ENCODE measurements at regions not wholly inside any gene's neighbourhood (a gene's known extent, or its start where the extent isn't known, plus 50 kb on each side); places are given as distances from the start of the nearest gene placed in this dataset.

GRCh38 chr5:174446988-174447387 lies 277.4 kb upstream of the MSX2 start:
- H3K79me2 ChIP-seq (ENCODE audit: control insufficient read depth, insufficient read depth, low read length), result no peaks in the 10 kb centered on the region
- WGBS (ENCODE audit: insufficient coverage, insufficient replicate concordance, low lambda C conversion rate, missing lambda C conversion rate), result 30% methylated on average over 10 of the region's 10 CpGs
- no peaks in the 10 kb centered on the region for H3K36me3 ChIP-seq (ENCODE audit: control insufficient read depth in 2 of 2, insufficient read depth in 2 of 2, low read length in 1 of 2)
- no peaks in the 10 kb centered on the region for H4K20me1 ChIP-seq (ENCODE audit: control insufficient read depth, insufficient read depth)
- H3K27ac ChIP-seq (ENCODE audit: control insufficient read depth, insufficient read depth), result no peak overlapping the region
- CTCF ChIA-PET, result no interaction called here
- RAD21 ChIA-PET (ENCODE audit: unreplicated experiment), result no interaction called here
- H3K4me1 ChIP-seq (ENCODE audit: control insufficient read depth, insufficient read depth, low read length), result no peaks in the 10 kb centered on the region
- intact Hi-C loops (cut with micrococcal nuclease; ENCODE audit: unreplicated experiment), result no loop called here
- SMC1A ChIA-PET (ENCODE audit: uncharacterized antibody, unreplicated experiment), result no interaction called here
- H3K9me3 ChIP-seq (replicated peaks; ENCODE audit: control insufficient read depth, insufficient read depth, low read length), result no peaks in the 10 kb centered on the region
- POLR2A ChIA-PET, result no interaction called here
- BruUV-seq (replicated peaks), result no TSS peak
- DNase-seq (ENCODE audit: low read depth, low spot score) (no peak), ATAC-seq (no peak), FAIRE-seq (no peak)
- no peak overlapping the region for H3K4me3 ChIP-seq
- no peak overlapping the region for H3K4me2 ChIP-seq (ENCODE audit: control insufficient read depth, insufficient read depth)
- no peak overlapping the region for H3K9ac ChIP-seq (ENCODE audit: control insufficient read depth, insufficient read depth, low read length)
- H2AFZ ChIP-seq (ENCODE audit: control insufficient read depth, low read depth, low read length), result no peak overlapping the region
- no peak for TF ChIP-seq MEF2A (IDR thresholded peaks at IDR 0.05; ENCODE audit: insufficient read depth, low read depth, low read length)
- no peak for TF ChIP-seq EGR1 (IDR thresholded peaks at IDR 0.05; ENCODE audit: borderline replicate concordance in 1 of 2, low read depth in 2 of 2, low read length in 2 of 2)
- no peak for TF ChIP-seq SMAD1 (IDR thresholded peaks at IDR 0.05; ENCODE audit: low read depth, partially characterized antibody)
- no peak for TF ChIP-seq GATAD2B (conservative IDR thresholded peaks at IDR 0.05; ENCODE audit: low read depth)
- TF ChIP-seq MYB (IDR thresholded peaks at IDR 0.05; ENCODE audit: borderline replicate concordance, low read depth, low read length), result no peak
- no peak for TF ChIP-seq FOS (IDR thresholded peaks at IDR 0.05; ENCODE audit: borderline replicate concordance, extremely low read depth, insufficient read length)
- H3K27me3 ChIP-seq (replicated peaks in 1 of 2; ENCODE audit: control insufficient read depth in 2 of 2, insufficient read depth in 2 of 2, low read length in 1 of 2), result no peaks in the 10 kb centered on the region
- in situ Hi-C loops (cut with MboI), result no loop called here

GRCh38 chr5:174448041-174448440 lies 276.3 kb upstream of the MSX2 start:
- no peaks in the 10 kb centered on the region for H3K79me2 ChIP-seq (ENCODE audit: control insufficient read depth, insufficient read depth, low read length)
- no peaks in the 10 kb centered on the region for H3K36me3 ChIP-seq (ENCODE audit: control insufficient read depth in 2 of 2, insufficient read depth in 2 of 2, low read length in 1 of 2)
- no peak overlapping the region for H3K27ac ChIP-seq (ENCODE audit: control insufficient read depth, insufficient read depth)
- intact Hi-C loops (cut with micrococcal nuclease; ENCODE audit: unreplicated experiment) (no loop called here), in situ Hi-C loops (cut with MboI) (no loop called here)
- no peak overlapping the region for H3K4me2 ChIP-seq (ENCODE audit: control insufficient read depth, insufficient read depth)
- TF ChIP-seq KLF5 (IDR thresholded peaks at IDR 0.05; ENCODE audit: partially characterized antibody), result no peak
- TF ChIP-seq USF2 (IDR thresholded peaks at IDR 0.05; ENCODE audit: borderline replicate concordance, low read depth, low read length), result no peak
- no peak for TF ChIP-seq HDGF (IDR thresholded peaks at IDR 0.05)
- TF ChIP-seq YBX1 (IDR thresholded peaks at IDR 0.05), result no peak
- TF ChIP-seq SUZ12 (IDR thresholded peaks at IDR 0.05; ENCODE audit: unreplicated experiment), result no peak
- no peak for TF ChIP-seq ATF2 (IDR thresholded peaks at IDR 0.05; ENCODE audit: low read length)
- TF ChIP-seq TCF3 (IDR thresholded peaks at IDR 0.05; ENCODE audit: borderline replicate concordance, insufficient read depth, low read depth, low read length), result no peak
- no peak for TF ChIP-seq BCL11A (IDR thresholded peaks at IDR 0.05; ENCODE audit: low read depth, low read length)
- H3K4me1 ChIP-seq (ENCODE audit: control insufficient read depth, insufficient read depth, low read length), result no peaks in the 10 kb centered on the region
- H3K4me3 ChIP-seq, result no peak overlapping the region
- no peaks in the 10 kb centered on the region for H3K9me3 ChIP-seq (replicated peaks; ENCODE audit: control insufficient read depth, insufficient read depth, low read length)
- SMC1A ChIA-PET (ENCODE audit: uncharacterized antibody, unreplicated experiment), result no interaction called here
- no peak overlapping the region for H3K9ac ChIP-seq (ENCODE audit: control insufficient read depth, insufficient read depth, low read length)
- WGBS (ENCODE audit: insufficient coverage, insufficient replicate concordance, low lambda C conversion rate, missing lambda C conversion rate), result 35% methylated on average over 4 of the region's 4 CpGs
- ATAC-seq, result no peak
- no peaks in the 10 kb centered on the region for H4K20me1 ChIP-seq (ENCODE audit: control insufficient read depth, insufficient read depth)
- POLR2A ChIA-PET, result no interaction called here
- DNase-seq (ENCODE audit: low read depth, low spot score), result no peak
- no peak for FAIRE-seq
- H2AFZ ChIP-seq (ENCODE audit: control insufficient read depth, low read depth, low read length), result no peak overlapping the region
- H3K27me3 ChIP-seq (replicated peaks in 1 of 2; ENCODE audit: control insufficient read depth in 2 of 2, insufficient read depth in 2 of 2, low read length in 1 of 2), result no peaks in the 10 kb centered on the region
- CTCF ChIA-PET, result no interaction called here
- no TSS peak for BruUV-seq (replicated peaks)
- RAD21 ChIA-PET (ENCODE audit: unreplicated experiment), result no interaction called here

Measured in GM12878 (cell line).